ENCODE measurements at regions not wholly inside any gene's neighbourhood (a gene's known extent, or its start where the extent isn't known, plus 50 kb on each side); places are given as distances from the start of the nearest gene placed in this dataset.
"Not testable (repeated sequence)": the region's sequence is repeated elsewhere in the genome, so short reads cannot be mapped to it uniquely, and the experiment has no call there.

GRCh38 chr7:148514236-148514635 is 76.3 kb upstream of the C7orf33 start:
- no peak for DNase-seq (ENCODE audit: low read depth)

- DNase-seq (ENCODE audit: low read depth) = no peak
These were observed 75.3 kb upstream of the C7orf33 start for GRCh38 chr7:148515237-148515636.

DNA sequence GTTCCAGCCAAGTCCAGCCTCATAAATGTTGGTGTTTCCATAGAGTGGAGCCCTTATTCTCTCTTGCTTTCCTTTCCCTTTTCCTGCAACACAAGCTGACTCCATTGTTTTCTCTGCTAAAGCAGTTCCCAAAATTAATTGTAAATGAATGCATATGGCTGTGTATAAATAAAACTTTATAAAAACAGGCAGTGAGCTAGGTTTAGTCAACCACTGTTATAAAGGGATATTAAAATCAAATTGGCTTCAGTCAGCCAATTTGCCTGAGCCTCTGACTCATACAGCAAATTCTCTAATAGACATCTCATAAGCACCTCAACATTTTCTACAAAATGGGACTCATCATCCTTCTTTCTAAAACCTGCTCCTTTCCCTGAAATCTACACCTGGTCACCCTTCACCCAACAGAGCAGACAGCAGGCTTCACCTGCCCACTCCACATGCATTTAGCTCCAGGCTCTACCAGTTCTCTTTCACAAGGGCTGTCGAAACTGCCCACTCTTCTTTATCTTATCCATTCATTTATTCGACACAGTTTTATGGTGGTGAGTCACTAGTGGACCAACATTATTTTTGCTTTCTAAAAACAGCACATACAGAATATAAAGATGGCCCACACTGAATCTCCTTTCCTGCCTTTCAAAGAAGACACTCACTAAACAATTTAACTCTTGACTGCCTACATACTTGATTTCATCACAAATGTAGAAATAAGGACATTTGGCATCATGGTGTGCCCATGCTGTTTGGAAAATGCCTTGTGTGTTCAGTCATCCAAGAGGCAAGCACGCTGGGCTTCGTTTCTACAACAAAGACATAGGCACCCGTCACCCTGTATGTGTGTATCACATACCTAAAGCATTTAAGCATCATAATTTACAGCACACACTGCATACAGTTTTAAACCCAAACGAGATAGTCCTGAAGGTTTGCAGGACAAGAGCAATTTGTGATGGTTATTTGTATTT is 74.6 kb upstream of the C7orf33 start:
- DNase-seq (ENCODE audit: low read depth) = no peak

DNA sequence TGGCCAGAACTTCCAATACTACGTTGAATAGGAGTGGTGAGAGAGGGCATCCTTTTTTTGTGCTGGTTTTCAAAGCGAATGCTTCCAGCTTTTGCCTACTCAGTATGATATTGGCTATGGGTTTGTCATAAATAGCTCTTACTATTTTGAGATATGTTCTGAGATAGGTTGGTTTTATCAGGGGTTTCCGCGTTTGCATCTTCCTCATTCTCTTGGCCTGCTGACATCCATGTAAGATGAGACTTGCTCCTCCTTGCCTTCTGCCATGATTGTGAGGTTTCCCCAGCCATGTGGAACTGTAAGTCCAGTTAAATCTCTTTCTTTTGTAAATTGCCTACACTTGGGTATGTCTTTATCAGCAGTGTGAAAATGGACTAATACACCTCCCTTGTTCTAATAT is 71.2 kb upstream of the C7orf33 start:
- not testable (repeated sequence) for DNase-seq (ENCODE audit: low read depth)

DNA sequence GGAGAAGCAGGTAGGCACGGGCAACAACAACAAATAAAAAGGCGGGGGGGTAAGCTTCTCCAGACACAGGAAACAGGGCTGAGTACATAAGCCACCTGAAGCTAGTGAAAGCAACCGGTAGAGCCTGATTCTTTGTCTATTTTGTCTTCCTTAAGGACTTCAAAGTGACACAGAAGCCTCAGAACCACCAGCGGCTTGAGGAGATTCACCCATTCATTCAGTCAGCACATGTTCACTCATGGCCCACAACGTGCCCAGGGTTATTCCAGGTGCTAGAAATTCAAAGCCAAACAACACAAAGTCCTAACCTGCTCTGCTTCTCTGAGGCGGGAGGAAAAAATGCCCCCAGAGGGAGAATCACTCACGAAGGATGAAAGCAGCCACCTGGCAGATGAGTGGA is 69.3 kb upstream of the C7orf33 start:
- DNase-seq (ENCODE audit: low read depth) = no peak

- DNase-seq (ENCODE audit: low read depth) = no peak
These were observed 67.0 kb upstream of the C7orf33 start for GRCh38 chr7:148523550-148523949.

GRCh38 chr7:148524479-148525224 is 65.9 kb upstream of the C7orf33 start:
- no peak for DNase-seq (ENCODE audit: low read depth)

GRCh38 chr7:148527717-148528168 is 62.8 kb upstream of the C7orf33 start:
- peak; percentile 90 for DNase-seq (ENCODE audit: low read depth)

DNA sequence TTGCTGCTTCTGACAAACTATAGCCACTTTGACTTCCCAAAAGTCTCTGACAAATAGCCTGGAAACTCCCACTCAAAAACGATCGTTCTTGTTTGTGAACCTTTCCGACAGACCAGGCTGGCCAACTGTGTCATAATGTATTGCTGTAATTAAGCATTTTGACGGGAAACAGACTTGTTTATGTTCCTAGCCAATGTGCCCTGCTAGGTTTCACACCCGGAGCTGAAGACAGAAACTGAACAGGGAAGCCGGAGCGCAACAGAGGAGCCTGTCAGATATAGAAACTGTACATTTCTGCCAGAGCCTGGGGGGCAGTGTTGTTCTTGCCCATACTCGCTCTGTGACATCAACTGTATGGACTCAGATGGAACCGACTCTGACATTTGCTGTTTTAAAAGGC is 55.3 kb upstream of the C7orf33 start:
- no peak for DNase-seq (ENCODE audit: low read depth)

DNA sequence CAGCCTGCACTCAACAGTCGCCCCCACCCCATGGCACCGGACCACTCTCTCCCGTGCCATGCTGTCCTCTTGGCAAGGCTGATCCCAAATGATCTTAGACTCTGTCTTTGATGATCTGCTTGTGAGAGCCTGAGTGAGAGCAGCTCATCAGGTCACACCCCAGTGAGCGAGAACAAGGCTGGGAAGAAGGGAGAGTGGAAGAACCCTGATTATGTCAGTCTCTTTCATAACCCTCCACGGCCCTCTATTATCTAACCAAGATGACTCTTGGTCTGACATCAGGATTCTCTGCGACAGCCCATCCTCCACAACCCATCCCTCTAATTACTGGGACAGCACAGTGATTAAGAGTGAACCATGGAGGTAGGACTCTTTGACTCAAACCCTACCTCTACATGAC is 53.1 kb upstream of the C7orf33 start:
- DNase-seq (ENCODE audit: low read depth) = no peak

GRCh38 chr7:148540041-148540738 is 50.4 kb upstream of the C7orf33 start:
- DNase-seq (ENCODE audit: low read depth) = peak; percentile 79

Data from ELR (cell line).